BJ (cell line): ENCODE measurements at regions not wholly inside any gene's neighbourhood (a gene's known extent, or its start where the extent isn't known, plus 50 kb on each side); places are given as distances from the start of the nearest gene placed in this dataset.
"Not testable (repeated sequence)": the region's sequence is repeated elsewhere in the genome, so short reads cannot be mapped to it uniquely, and the experiment has no call there.

Source experiments
- CTCF ChIA-PET: fragments of 350-600 bp; formaldehyde crosslinking; extraction: SDS; loops from one replicate; lab custom pipeline; 2021; ENCODE audit warnings: antibody characterized with exemption, inconsistent platforms; lab: Yijun Ruan, JAX
- POLR2A ChIA-PET: fragments of 300-600 bp; sonication (Branson Sonifier 250); formaldehyde crosslinking; extraction: SDS; loops from one replicate; lab custom pipeline; 2021; ENCODE audit warnings: antibody characterized with exemption; lab: Charles Lee
- DNase-seq: peaks from one replicate; pipeline ENCODE4 v3.0.0-alpha.2; 2011; ENCODE audit warnings: low read depth
- H3K27me3 ChIP-seq: 2 replicates; pipeline ENCODE4 v1.6.0; 2011; ENCODE audit warnings: low read length; ENCODE audit not compliant: control insufficient read depth, insufficient read depth
- H3K36me3 ChIP-seq: 2 replicates; pipeline ENCODE4 v1.5.1; 2011; ENCODE audit warnings: low read length; ENCODE audit not compliant: control insufficient read depth, insufficient read depth
- H3K4me3 ChIP-seq: 2 replicates; pipeline ENCODE4 v1.5.1; 2011; ENCODE audit warnings: low read depth, mild to moderate bottlenecking, control low read depth, low read length
- TF ChIP-seq, protein P1 (sequence below): IDR thresholded peaks from 2 replicates; pipeline ENCODE4 v1.5.1; 2011; ENCODE audit warnings: low read depth, mild to moderate bottlenecking, control low read depth, inconsistent platforms, low read length, moderate library complexity; ENCODE audit not compliant: insufficient read depth

DNA sequence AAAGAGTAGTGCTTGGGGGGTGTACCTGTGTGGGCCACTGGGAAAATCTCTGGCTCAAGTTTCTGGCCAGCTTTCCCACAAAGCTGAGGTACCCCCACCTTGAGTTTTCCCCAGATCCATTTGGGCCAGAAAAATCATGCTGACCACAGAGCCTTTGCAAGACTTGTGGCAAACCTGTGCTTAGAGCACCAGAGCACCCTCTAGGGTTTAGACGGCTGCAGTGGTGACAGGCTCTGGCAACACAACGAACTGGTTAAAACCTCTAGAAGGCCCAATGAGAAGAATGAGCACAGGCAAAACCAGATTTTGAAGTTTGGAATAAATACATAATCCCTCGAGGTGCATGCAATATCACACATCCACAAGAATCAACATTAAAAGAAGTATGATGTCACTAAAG, 290.7 kb upstream of the FOLH1 start:
- Histone ChIP-seq H3K4me3 (no peak overlapping the region), H3K36me3 (no peaks in the 10 kb centered on the region), H3K27me3 (no peaks in the 10 kb centered on the region)
- ChIA-PET CTCF (no interaction called here), POLR2A (no interaction called here)
- TF ChIP-seq, protein P1, sequence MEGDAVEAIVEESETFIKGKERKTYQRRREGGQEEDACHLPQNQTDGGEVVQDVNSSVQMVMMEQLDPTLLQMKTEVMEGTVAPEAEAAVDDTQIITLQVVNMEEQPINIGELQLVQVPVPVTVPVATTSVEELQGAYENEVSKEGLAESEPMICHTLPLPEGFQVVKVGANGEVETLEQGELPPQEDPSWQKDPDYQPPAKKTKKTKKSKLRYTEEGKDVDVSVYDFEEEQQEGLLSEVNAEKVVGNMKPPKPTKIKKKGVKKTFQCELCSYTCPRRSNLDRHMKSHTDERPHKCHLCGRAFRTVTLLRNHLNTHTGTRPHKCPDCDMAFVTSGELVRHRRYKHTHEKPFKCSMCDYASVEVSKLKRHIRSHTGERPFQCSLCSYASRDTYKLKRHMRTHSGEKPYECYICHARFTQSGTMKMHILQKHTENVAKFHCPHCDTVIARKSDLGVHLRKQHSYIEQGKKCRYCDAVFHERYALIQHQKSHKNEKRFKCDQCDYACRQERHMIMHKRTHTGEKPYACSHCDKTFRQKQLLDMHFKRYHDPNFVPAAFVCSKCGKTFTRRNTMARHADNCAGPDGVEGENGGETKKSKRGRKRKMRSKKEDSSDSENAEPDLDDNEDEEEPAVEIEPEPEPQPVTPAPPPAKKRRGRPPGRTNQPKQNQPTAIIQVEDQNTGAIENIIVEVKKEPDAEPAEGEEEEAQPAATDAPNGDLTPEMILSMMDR: no peak
- no peak for DNase-seq

- ChIA-PET POLR2A (no interaction called here), CTCF (no interaction called here)
- no peaks in the 10 kb centered on the region for H3K27me3 ChIP-seq
- TF ChIP-seq, protein P1: no peak
- no peak for DNase-seq
- H3K4me3 ChIP-seq: no peak overlapping the region
- H3K36me3 ChIP-seq: no peaks in the 10 kb centered on the region
Observed at GRCh38 chr11:49505231-49505630, 296.8 kb upstream of the FOLH1 start.

- TF ChIP-seq, protein P1: peak; percentile 42
- H3K36me3 ChIP-seq, POLR2A ChIA-PET, H3K27me3 ChIP-seq, H3K4me3 ChIP-seq, DNase-seq: not testable (repeated sequence)
- CTCF ChIA-PET: interaction anchor here (1.0 kb wide), 1 partner anchor 1219 kb away, joined by 3 read pairs; no protein-coding TSS in a partner anchor
Observed at GRCh38 chr11:49526240-49526829, 317.9 kb upstream of the FOLH1 start.

DNA sequence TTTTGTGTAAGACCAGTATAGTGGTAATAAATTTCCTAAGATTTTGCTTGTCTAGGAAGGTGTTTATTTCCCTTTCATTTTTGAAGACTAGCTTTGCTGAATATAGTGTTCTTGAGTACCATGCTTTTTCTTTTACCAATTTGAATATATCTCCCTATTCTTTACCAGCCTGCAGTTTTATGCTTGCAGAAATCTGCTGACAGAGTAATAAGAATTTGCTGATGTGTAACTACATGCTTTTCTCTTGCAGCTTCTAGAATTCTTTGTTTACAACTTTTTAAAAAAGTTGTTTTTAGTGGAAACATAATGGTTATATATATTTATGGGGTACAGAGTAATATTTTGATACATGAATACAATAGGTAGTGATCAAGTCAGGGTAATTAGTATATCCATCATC, 324.8 kb upstream of the FOLH1 start:
- Histone ChIP-seq H3K36me3 (no peaks in the 10 kb centered on the region), H3K4me3 (no peak overlapping the region), H3K27me3 (no peaks in the 10 kb centered on the region)
- ChIA-PET CTCF (no interaction called here), POLR2A (no interaction called here)
- DNase-seq: no peak
- TF ChIP-seq, protein P1: no peak

GRCh38 chr11:49538927-49539326, 330.5 kb upstream of the FOLH1 start:
- DNase-seq, H3K27me3 ChIP-seq, POLR2A ChIA-PET, H3K36me3 ChIP-seq, H3K4me3 ChIP-seq: not testable (repeated sequence)
- CTCF ChIA-PET: interaction anchor here (0.6 kb wide), 1 partner anchor 346 kb away, joined by 3 read pairs; no protein-coding TSS in a partner anchor

DNA sequence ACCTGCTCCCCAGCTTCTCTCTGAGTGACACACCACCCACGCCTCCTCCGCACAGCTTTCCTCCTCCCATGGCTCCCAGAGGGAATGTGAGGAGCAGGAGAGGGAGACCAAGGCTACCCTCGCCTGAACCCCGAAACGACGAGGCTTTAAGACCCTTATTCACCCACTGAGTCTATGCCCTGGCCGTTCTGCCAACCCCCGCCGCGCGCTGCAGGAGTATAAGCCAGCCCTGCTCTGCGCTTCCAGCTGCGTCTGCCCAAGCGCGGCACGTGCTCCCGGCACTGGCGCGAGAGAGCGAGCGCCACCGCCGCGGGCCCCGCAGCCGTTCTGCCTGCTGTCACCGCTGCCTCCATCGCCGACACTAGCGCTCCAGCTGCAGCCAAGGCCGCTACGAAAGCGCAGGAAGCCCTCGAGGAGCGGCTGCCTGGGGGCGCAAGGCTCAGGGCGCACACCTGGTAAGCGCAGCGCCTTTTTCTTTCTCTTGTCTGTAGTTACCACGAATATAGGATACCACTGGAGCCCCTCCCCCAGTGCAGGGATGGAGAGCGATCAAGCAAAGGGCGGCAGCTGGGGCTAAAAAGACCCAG, 350.0 kb upstream of the FOLH1 start:
- H3K4me3 ChIP-seq, DNase-seq, H3K36me3 ChIP-seq, CTCF ChIA-PET, H3K27me3 ChIP-seq, POLR2A ChIA-PET: not testable (repeated sequence)

DNA sequence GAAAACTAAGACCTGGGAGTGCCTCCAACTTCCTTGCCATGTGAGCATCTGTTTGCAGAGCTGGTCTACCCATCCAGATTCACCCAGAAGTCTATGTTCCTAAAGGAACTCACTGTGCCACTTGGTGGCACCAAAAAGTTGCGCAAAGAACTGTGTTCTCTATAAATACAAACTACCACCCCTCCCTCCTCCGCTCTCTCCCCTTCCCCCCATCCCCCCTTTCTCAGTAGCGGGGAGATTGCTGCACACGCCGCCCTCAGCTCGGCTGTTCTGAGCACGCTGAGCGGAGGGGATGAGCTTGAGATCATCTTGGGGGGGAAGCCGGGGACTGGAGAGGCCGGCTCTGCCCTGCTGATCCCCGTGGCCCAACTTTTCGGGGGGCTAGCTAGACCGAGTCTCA, 352.2 kb upstream of the FOLH1 start:
- H3K4me3 ChIP-seq, DNase-seq, H3K36me3 ChIP-seq, POLR2A ChIA-PET, H3K27me3 ChIP-seq, CTCF ChIA-PET: not testable (repeated sequence)

DNA sequence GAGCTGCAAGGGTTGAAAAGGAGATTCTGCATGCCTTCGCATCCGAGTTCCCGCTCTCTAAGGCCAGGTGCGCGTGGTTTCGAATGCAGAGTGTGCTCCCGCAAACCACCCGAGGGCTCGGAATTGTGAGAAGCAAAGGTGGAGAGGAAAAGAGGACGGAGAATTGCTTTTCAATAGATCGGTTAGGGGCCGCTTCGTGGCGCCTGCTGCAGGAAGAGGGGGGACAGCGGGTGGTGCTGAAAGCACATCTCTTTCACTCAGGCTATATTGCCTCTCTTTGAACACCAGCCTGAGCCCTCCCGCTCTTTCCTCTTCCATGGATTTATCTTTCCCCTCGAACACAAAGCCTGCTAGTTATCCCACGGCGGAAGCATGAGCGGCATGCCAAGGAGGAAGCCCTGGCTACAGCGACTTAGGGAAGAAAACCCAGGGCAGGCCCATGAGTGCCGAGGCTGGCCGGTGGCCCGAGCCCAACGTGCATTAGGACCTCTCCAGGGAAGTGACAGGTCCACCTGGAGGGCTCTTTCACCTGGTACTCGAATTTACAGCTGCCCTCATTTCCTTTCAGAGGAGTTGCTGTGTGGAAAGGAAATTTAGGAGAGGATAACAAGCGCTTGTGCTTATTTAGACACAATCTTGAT, 353.0 kb upstream of the FOLH1 start:
- POLR2A ChIA-PET, H3K27me3 ChIP-seq, H3K4me3 ChIP-seq, DNase-seq, CTCF ChIA-PET, H3K36me3 ChIP-seq: not testable (repeated sequence)

DNA sequence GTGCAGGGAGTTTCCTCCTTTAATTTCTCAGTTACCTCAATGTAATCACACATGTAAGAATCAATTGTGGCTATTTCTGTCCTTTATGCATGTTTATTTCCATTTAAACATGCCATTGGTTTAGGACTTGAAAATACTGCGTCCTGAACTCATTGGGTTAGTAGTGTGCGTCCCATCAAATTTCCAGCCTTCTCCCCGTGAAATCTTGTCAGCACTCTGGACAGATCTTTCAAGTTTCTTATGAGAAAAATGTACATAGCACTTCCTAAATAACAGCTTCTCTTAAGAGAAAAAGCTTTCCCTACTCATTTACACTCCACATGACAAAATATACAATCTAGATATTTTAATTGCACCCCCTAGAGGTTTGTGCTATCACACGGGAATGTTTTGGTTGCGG, 353.9 kb upstream of the FOLH1 start:
- DNase-seq, H3K4me3 ChIP-seq, POLR2A ChIA-PET, CTCF ChIA-PET, H3K27me3 ChIP-seq, H3K36me3 ChIP-seq: not testable (repeated sequence)
